ENCODE measurements at regions not wholly inside any gene's neighbourhood (a gene's known extent, or its start where the extent isn't known, plus 50 kb on each side); places are given as distances from the start of the nearest gene placed in this dataset.

DNA sequence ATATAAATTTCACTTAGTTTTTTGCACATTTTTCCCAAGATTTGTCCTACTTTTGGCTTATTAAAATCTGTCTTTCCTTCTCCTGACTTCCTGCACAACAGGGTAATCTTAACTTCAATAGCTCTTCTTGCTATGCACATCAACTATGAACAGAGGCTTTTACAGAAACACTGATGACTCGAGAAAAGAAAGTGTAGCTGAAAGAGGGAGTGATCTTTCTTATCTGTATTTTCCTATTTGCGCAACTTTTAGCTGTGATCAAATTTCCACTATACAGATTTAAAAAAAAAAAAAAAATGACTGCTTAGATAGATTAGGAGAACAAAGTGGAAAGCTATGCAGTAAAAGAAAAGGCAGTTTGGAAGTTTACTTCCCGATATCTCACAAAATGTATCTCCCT lies 406.9 kb downstream of the LIG4 start:
- BruUV-seq (replicated peaks): no TSS peak
- Histone ChIP-seq H2AFZ (no peak overlapping the region), H3K9me3 (ENCODE audit: insufficient read depth, low read depth) (no peaks in the 10 kb centered on the region), H3K36me3 (ENCODE audit: low read depth) (no peaks in the 10 kb centered on the region), H4K20me1 (ENCODE audit: insufficient read depth) (no peaks in the 10 kb centered on the region; the same call in 1 of the 2 replicates), H3K9me2 (ENCODE audit: insufficient read depth) (no peaks in the 10 kb centered on the region), H3F3A (ENCODE audit: insufficient read depth, low read depth) (no peaks in the 10 kb centered on the region), H3K27me3 (ENCODE audit: insufficient read depth, low read depth) (no peaks in the 10 kb centered on the region), H3K27ac (no peak overlapping the region), H3K4me2 (no peak overlapping the region), H3K4me3 (no peak overlapping the region), H3K4me1 (replicated peaks; ENCODE audit: insufficient read depth) (no peaks in the 10 kb centered on the region), H3K79me2 (ENCODE audit: low read depth) (no peaks in the 10 kb centered on the region)
- DNase-seq: no peak
- ChIA-PET CTCF (no interaction called here), POLR2A (ENCODE audit: unreplicated experiment) (no interaction called here)
- TF ChIP-seq EZH2 (IDR thresholded peaks at IDR 0.05; ENCODE audit: low read depth): no peak
- TF ChIP-seq, protein P1, sequence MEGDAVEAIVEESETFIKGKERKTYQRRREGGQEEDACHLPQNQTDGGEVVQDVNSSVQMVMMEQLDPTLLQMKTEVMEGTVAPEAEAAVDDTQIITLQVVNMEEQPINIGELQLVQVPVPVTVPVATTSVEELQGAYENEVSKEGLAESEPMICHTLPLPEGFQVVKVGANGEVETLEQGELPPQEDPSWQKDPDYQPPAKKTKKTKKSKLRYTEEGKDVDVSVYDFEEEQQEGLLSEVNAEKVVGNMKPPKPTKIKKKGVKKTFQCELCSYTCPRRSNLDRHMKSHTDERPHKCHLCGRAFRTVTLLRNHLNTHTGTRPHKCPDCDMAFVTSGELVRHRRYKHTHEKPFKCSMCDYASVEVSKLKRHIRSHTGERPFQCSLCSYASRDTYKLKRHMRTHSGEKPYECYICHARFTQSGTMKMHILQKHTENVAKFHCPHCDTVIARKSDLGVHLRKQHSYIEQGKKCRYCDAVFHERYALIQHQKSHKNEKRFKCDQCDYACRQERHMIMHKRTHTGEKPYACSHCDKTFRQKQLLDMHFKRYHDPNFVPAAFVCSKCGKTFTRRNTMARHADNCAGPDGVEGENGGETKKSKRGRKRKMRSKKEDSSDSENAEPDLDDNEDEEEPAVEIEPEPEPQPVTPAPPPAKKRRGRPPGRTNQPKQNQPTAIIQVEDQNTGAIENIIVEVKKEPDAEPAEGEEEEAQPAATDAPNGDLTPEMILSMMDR (conservative IDR thresholded peaks at IDR 0.05): no peak
- intact Hi-C loops (cut with micrococcal nuclease; ENCODE audit: unreplicated experiment): no loop called here

DNA sequence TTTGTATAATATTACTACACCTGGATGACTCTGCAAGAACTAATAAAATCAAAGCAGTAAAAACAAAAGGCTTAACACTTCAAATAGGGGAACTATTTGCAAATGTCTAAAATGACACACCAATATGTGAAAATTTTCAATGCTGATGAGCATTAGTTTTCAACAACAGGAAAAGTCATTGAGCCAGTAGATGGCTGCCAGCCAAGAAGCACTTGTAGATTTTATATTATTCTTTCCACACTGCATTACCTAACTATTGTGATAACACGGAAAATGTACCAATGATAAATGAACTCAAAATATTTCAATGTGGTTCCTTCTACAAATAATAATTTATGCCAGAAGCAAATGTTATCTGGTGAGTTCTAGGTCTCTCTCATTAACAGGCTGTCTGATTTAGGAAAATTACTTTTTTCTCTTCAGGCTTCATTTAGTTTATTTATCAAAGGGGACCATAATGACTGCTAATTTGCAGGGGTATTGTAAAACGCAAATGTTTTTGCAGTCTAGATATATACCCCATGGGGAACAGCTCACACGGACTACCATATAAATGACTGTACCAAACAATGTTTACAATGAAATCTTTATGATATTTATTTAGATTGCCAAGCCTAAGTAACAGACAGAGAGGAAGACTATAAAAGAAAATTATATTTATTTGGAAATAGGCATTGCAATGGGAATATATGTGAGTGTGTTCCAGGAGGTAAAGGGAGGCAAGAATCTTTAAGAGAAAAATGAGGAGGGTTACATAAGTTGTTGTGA lies 407.8 kb downstream of the LIG4 start:
- TF ChIP-seq EZH2 (IDR thresholded peaks at IDR 0.05; ENCODE audit: low read depth): no peak
- TF ChIP-seq, protein P1 (conservative IDR thresholded peaks at IDR 0.05): no peak
- no peaks in the 10 kb centered on the region for H3F3A ChIP-seq (ENCODE audit: insufficient read depth, low read depth)

GRCh38 chr13:107806726-107807125 lies 408.6 kb downstream of the LIG4 start:
- intact Hi-C loops (cut with micrococcal nuclease; ENCODE audit: unreplicated experiment): no loop called here
- TF ChIP-seq, protein P1 (conservative IDR thresholded peaks at IDR 0.05): no peak
- TF ChIP-seq EZH2 (IDR thresholded peaks at IDR 0.05; ENCODE audit: low read depth): no peak
- H2AFZ ChIP-seq: no peak overlapping the region
- no peaks in the 10 kb centered on the region for H3K79me2 ChIP-seq (ENCODE audit: low read depth)
- no peaks in the 10 kb centered on the region for H3K9me2 ChIP-seq (ENCODE audit: insufficient read depth)
- H3K27me3 ChIP-seq (ENCODE audit: insufficient read depth, low read depth): no peaks in the 10 kb centered on the region
- ChIA-PET CTCF (no interaction called here), POLR2A (ENCODE audit: unreplicated experiment) (no interaction called here)
- no peaks in the 10 kb centered on the region for H3K4me1 ChIP-seq (replicated peaks; ENCODE audit: insufficient read depth)
- no peaks in the 10 kb centered on the region; the same call in 1 of the 2 replicates for H4K20me1 ChIP-seq (ENCODE audit: insufficient read depth)
- H3K9me3 ChIP-seq (ENCODE audit: insufficient read depth, low read depth): no peaks in the 10 kb centered on the region
- H3K36me3 ChIP-seq (ENCODE audit: low read depth): no peaks in the 10 kb centered on the region
- H3F3A ChIP-seq (ENCODE audit: insufficient read depth, low read depth): no peaks in the 10 kb centered on the region
- no peak overlapping the region for H3K27ac ChIP-seq
- no peak for DNase-seq
- BruUV-seq (replicated peaks): no TSS peak
- no peak overlapping the region for H3K4me3 ChIP-seq
- no peak overlapping the region for H3K4me2 ChIP-seq

More for the DNA sequence above, 407.8 kb downstream of the LIG4 start:
- no peaks in the 10 kb centered on the region for H3K4me1 ChIP-seq (replicated peaks; ENCODE audit: insufficient read depth)
- intact Hi-C loops (cut with micrococcal nuclease; ENCODE audit: unreplicated experiment): no loop called here
- H3K27me3 ChIP-seq (ENCODE audit: insufficient read depth, low read depth): no peaks in the 10 kb centered on the region
- no TSS peak for BruUV-seq (replicated peaks)
- no peaks in the 10 kb centered on the region; the same call in 1 of the 2 replicates for H4K20me1 ChIP-seq (ENCODE audit: insufficient read depth)
- H3K27ac ChIP-seq: no peak overlapping the region
- H3K4me2 ChIP-seq: no peak overlapping the region
- no peaks in the 10 kb centered on the region for H3K9me3 ChIP-seq (ENCODE audit: insufficient read depth, low read depth)
- H3K79me2 ChIP-seq (ENCODE audit: low read depth): no peaks in the 10 kb centered on the region
- no peak overlapping the region for H3K4me3 ChIP-seq
- H3K9me2 ChIP-seq (ENCODE audit: insufficient read depth): no peaks in the 10 kb centered on the region
- ChIA-PET CTCF (no interaction called here), POLR2A (ENCODE audit: unreplicated experiment) (no interaction called here)
- no peak overlapping the region for H2AFZ ChIP-seq
- H3K36me3 ChIP-seq (ENCODE audit: low read depth): no peaks in the 10 kb centered on the region
- DNase-seq: no peak
